ENCODE measurements at regions not wholly inside any gene's neighbourhood (a gene's known extent, or its start where the extent isn't known, plus 50 kb on each side); places are given as distances from the start of the nearest gene placed in this dataset.

DNA sequence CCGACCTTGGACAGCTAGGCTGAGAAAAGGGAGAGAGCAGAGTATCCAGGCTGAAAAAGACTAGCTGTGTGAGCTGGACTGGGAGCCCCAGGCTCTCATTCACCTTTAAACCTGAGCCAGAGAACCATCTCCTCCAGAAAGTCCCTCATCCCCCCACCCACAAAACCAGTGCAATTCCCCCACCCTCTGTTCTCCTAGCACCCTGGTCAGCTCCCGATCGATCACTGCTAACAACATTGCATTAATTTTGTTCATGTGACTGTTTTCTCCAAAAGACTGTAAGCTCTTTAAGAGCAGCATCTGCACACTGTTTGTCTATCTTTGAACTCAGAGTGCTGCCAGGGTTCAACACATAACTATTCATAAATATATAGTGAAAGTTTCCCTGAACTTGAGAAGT lies 67.1 kb upstream of the NFASC start:
- no peaks in the 10 kb centered on the region for H3K36me3 ChIP-seq (replicated peaks in 1 of 2; ENCODE audit: control insufficient read depth in 1 of 2, insufficient read depth in 2 of 2, low read length in 2 of 2)
- intact Hi-C loops (cut with micrococcal nuclease; ENCODE audit: unreplicated experiment) (no loop called here), in situ Hi-C loops (cut with HindIII; ENCODE audit: extremely low pct_ligation_motif_present, low pct_unique_long_range_greater_than_20kb) (loop anchor here (10.0 kb wide), 1 partner anchor 239 kb away; no protein-coding TSS in a partner anchor)
- H2AFZ ChIP-seq (ENCODE audit: low read length) = no peak overlapping the region
- no peaks in the 10 kb centered on the region for H3K79me2 ChIP-seq (ENCODE audit: insufficient read depth, low read length)
- no TSS peak for BruUV-seq (replicated peaks)
- H3K9ac ChIP-seq (ENCODE audit: insufficient read depth, low read depth, low read length) = no peak overlapping the region
- H3K4me2 ChIP-seq (ENCODE audit: low read depth, low read length) = no peak overlapping the region
- H3K4me1 ChIP-seq (ENCODE audit: insufficient read depth, low read length) = peaks cover 20% of the 10 kb centered on the region
- DNase-seq (ENCODE audit: low spot score) (no peak), FAIRE-seq (no peak), ATAC-seq (no peak)
- TF ChIP-seq ELF3 (CRISPR knock-in tag; IDR thresholded peaks at IDR 0.05) = no peak
- no peak for TF ChIP-seq ZFYVE20 (CRISPR knock-in tag; IDR thresholded peaks at IDR 0.05; ENCODE audit: borderline replicate concordance, low read depth)
- peak; percentile 0 to 81 for TF ChIP-seq REST (IDR thresholded peaks at IDR 0.05; ENCODE audit: borderline replicate concordance in 1 of 2, low read depth in 1 of 2, low read length in 2 of 2)
- TF ChIP-seq, protein P1, sequence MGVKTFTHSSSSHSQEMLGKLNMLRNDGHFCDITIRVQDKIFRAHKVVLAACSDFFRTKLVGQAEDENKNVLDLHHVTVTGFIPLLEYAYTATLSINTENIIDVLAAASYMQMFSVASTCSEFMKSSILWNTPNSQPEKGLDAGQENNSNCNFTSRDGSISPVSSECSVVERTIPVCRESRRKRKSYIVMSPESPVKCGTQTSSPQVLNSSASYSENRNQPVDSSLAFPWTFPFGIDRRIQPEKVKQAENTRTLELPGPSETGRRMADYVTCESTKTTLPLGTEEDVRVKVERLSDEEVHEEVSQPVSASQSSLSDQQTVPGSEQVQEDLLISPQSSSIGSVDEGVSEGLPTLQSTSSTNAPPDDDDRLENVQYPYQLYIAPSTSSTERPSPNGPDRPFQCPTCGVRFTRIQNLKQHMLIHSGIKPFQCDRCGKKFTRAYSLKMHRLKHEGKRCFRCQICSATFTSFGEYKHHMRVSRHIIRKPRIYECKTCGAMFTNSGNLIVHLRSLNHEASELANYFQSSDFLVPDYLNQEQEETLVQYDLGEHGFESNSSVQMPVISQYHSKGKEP (CRISPR knock-in tag; IDR thresholded peaks at IDR 0.05) = no peak
- WGBS (ENCODE audit: low lambda C conversion rate) = 21% methylated on average over 3 of the region's 3 CpGs
- no peaks in the 10 kb centered on the region for H4K20me1 ChIP-seq (ENCODE audit: insufficient read depth, low read length)
- ChIA-PET POLR2A (no interaction called here), CTCF (ENCODE audit: low intra/inter-chr PET ratio, low total read pairs) (no interaction called here)
- no peaks in the 10 kb centered on the region for H3K9me3 ChIP-seq (ENCODE audit: low read length)
- H3K27me3 ChIP-seq (ENCODE audit: control insufficient read depth in 1 of 2, insufficient read depth in 2 of 2, low read length in 2 of 2) = no peaks in the 10 kb centered on the region; a peak in 1 of 5 replicates
- no peak overlapping the region for H3K27ac ChIP-seq (ENCODE audit: extremely low read length, insufficient read depth, low read length)
- no peak overlapping the region for H3K4me3 ChIP-seq (replicated peaks in 1 of 3; ENCODE audit: insufficient read depth in 1 of 3, low read depth in 2 of 3, low read length in 3 of 3)
